ENCODE measurements at regions not wholly inside any gene's neighbourhood (a gene's known extent, or its start where the extent isn't known, plus 50 kb on each side); places are given as distances from the start of the nearest gene placed in this dataset.

DNA sequence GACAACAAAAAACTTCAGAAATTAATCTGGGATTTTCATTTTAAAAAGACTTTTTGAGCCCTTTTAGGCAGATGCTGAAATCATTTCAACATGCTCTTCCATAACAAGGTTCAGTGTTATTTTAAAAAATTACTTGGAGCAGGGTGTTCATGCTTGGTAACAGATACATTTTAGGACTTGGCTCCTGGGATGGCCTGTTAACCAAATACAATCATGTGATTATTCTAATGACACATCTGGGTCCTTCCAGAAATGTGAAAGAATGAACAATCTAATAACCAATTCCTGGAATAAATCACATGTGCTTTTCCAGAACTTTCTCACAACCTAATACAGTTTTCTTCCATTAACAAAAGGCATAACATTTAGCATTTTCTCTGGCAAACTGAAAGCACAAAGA is 379.8 kb upstream of the RUNX1 start:
- DNase-seq (ENCODE audit: low read depth in 2 of 2), result peak; percentile 26 to 28

DNA sequence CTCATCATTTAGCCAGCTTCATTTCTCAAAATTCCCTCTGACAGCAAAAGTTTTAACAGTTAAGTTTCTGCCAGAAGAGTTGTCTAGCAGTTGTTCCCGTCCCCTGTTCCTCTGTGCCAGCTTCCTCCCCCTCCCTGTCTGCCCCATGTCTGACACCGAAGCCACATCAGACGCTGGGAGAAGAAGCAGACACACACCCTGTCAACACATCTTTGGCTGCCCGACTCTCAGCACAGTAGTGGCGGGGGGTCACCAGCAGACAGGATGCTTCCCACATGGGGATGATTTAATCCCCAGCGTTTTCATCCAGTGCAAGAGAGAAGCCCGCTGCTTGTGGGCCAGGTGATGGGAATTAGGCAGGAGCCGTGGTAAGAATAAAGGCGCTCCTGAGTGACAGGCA is 379.4 kb upstream of the RUNX1 start:
- DNase-seq (ENCODE audit: low read depth in 2 of 2), result no peak

- peak; percentile 32 to 43 for DNase-seq (ENCODE audit: low read depth in 2 of 2)
These were observed 378.9 kb upstream of the RUNX1 start for GRCh38 chr21:35428001-35428320.

- no peak for DNase-seq (ENCODE audit: low read depth in 2 of 2)
These were observed 378.4 kb upstream of the RUNX1 start for GRCh38 chr21:35427320-35428000.

- no peak for DNase-seq (ENCODE audit: low read depth in 2 of 2)
These were observed 377.8 kb upstream of the RUNX1 start for GRCh38 chr21:35426897-35427296.

DNA sequence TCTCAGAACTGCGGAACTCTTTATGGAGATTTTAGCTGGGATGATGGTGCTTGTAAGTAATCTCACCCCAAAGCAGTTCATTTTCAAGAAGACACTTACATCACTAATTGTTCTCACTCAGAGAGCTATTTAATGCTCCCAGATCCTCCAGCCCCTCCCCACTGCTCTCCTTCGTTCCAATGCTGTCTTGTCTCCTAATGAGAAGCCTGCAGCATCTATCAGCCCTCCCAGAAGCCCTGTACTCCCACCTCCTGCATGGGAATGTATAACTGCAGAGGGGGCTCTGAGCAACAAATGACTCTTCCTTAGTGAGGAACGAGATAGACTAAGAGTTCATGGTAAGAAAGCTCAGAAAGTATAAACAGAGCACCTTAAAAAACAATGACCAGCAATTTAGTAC is 377.4 kb upstream of the RUNX1 start:
- DNase-seq (ENCODE audit: low read depth in 2 of 2), result no peak

DNA sequence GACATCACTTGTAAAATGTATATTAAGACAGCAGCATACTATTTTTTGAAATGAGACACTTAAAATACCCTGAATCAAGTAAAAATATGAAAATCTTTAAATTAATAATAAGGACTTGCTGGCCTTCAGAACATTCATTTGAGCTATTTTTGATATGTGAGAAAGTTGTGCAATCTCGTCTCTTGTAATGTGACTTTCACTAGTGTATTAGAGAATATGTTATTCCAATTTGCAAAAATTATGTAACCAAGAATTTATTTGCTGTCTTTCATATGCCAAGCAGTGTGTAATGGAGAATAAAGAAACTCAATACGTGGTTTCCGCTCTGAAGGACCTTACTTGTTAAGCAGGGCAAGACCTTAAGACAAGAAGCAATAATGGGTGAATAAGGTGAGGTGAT is 375.0 kb upstream of the RUNX1 start:
- no peak for DNase-seq (ENCODE audit: low read depth in 2 of 2)

- DNase-seq (ENCODE audit: low read depth in 2 of 2), result peak; percentile 64 to 66
These were observed 374.6 kb upstream of the RUNX1 start for GRCh38 chr21:35423709-35424108.

GRCh38 chr21:35422011-35422410 is 372.9 kb upstream of the RUNX1 start:
- DNase-seq (ENCODE audit: low read depth in 2 of 2), result no peak

GRCh38 chr21:35421221-35421620 is 372.1 kb upstream of the RUNX1 start:
- no peak for DNase-seq (ENCODE audit: low read depth in 2 of 2)

DNA sequence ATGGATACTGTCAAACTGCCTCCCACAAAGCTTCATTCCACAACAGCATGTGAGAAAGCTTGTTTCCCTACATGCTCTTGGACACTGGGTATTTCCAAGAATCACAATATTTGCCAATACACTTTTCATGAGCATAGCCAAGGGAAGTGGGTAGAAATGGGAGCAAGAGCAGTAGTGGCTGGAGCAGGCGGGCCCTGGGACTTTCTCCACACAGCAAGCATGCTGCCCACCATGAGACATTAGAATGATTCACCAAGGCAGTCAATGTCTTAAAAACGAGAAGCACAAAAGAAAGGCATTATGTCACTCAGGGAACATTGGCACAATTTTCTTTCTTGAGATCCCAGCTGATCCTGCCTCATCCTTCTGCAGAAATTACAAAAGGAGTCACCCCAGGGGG is 371.6 kb upstream of the RUNX1 start:
- no peak for DNase-seq (ENCODE audit: low read depth in 2 of 2)

- no peak for DNase-seq (ENCODE audit: low read depth in 2 of 2)
These were observed 368.7 kb upstream of the RUNX1 start for GRCh38 chr21:35417762-35418161.

DNA sequence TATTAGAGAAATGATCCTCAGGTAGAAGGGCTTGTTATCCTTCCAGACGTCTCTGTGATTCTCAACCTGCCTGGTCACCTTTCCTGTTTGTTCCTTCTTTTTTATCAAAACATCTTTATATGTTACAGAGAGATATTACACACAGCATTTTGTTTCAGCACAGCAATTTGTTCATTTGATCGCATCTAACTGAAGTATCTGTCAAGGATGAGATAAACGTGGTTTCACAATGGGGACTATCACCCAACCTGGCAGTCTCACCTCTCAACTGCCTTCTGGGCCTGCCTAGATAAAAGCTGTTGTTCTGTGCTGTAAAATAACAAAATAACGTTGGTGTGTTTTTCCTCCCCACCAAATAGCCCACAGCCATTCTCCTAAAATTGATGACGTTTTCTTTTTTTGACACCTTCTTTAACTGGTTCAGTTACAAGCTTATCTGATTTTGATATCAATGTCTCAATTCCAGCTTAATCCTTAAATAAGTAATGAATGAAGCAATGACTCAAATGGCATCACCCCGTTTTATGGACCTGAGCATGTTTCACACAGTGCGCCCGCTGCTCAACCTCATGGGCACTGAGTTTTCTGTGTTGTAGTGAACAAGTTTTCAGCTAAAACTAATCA is 367.9 kb upstream of the RUNX1 start:
- no peak for DNase-seq (ENCODE audit: low read depth in 2 of 2)

- no peak for DNase-seq (ENCODE audit: low read depth in 2 of 2)
These were observed 365.5 kb upstream of the RUNX1 start for GRCh38 chr21:35414507-35415139.

- DNase-seq (ENCODE audit: low read depth in 2 of 2), result no peak
These were observed 365.0 kb upstream of the RUNX1 start for GRCh38 chr21:35414056-35414455.

GRCh38 chr21:35412231-35412630 is 363.1 kb upstream of the RUNX1 start:
- DNase-seq (ENCODE audit: low read depth in 2 of 2), result no peak

- DNase-seq (ENCODE audit: low read depth in 2 of 2), result no peak
These were observed 362.3 kb upstream of the RUNX1 start for GRCh38 chr21:35411434-35411833.

- no peak for DNase-seq (ENCODE audit: low read depth in 2 of 2)
These were observed 361.6 kb upstream of the RUNX1 start for GRCh38 chr21:35410656-35411055.

DNA sequence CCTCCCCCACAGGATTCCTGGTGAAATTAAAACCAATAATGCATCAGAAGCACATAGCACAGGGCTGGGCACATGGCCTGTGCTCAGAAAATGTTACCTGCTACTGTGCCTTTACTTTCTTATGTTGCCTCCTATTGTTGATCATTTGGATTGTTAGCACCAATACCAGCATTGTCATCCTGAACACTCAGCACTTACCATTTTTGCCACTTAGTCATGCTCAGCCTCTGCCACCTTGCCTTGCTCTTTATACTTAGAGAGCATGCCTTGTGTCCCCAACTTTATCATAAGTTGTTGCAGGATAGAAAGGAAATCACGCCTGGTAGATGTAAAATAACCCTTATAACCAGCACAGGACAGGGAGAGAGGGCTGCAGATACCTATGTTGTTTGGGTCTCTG is 361.0 kb upstream of the RUNX1 start:
- DNase-seq (ENCODE audit: low read depth in 2 of 2), result no peak

DNA sequence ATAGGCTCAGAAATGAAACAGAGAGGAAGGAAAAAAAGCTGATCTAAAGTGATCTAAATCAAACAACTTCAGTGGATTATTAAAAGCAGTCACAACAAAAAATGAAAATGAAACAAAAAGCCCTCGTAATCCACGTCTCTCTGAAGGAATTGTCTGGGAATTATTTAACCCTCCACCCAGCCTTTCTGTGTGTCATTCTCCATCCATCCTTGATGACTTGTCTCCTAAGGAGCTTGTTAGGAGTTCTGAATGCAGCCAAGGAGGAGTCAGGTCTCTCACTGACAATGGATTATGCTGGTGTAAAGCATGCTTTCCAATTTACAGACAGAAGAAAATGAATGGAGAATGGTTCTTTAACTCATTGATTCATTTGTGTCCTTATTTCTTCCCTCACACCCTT is 359.3 kb upstream of the RUNX1 start:
- DNase-seq (ENCODE audit: low read depth in 2 of 2), result peak in 1 of 2 experiments; percentile 18

- no peak for DNase-seq (ENCODE audit: low read depth in 2 of 2)
These were observed 357.5 kb upstream of the RUNX1 start for GRCh38 chr21:35406635-35407034.

- no peak for DNase-seq (ENCODE audit: low read depth in 2 of 2)
These were observed 356.9 kb upstream of the RUNX1 start for GRCh38 chr21:35405981-35406380.

- DNase-seq (ENCODE audit: low read depth in 2 of 2), result no peak
These were observed 355.1 kb upstream of the RUNX1 start for GRCh38 chr21:35404247-35404646.

DNA sequence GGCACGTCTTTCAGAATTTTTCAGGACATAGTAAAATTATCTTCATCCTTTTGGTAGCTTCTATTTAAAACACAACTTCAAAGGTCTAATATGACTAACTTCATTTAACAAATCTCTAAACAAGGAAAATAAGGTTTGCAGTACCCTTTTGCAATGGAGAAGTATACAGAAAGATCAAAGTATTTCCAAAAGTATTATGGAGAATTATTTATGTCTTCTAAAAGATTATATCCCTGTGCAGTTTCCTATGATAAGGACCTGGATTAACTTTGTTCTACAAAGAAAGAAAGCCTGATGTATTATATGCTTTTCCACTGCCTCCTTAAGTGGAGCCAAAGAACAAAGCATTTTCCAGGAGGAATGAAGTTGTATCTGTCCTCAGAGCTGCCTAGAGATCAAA is 353.0 kb upstream of the RUNX1 start:
- no peak for DNase-seq (ENCODE audit: low read depth in 2 of 2)
